Right lobe of liver (tissue), 4 donors: ENCODE measurements at regions not wholly inside any gene's neighbourhood (a gene's known extent, or its start where the extent isn't known, plus 50 kb on each side); places are given as distances from the start of the nearest gene placed in this dataset.

Experiments used
- CTCF ChIP-seq, 4 donors: fragments of 200-600 bp in 3 of 4; fragments of 450-650 bp in 1 of 4; IDR thresholded peaks; one replicate each; pipeline versions ENCODE4 v1.5.1 to v1.8.0; 2016 to 2022; ENCODE audit warnings: antibody characterized with exemption in 4 of 4, mild to moderate bottlenecking in 2 of 4
- POLR2A ChIP-seq: fragments of 450-650 bp; IDR thresholded peaks from one replicate; pipeline ENCODE4 v1.6.1; 2017; ENCODE audit warnings: antibody characterized with exemption, mild to moderate bottlenecking
- donor health status: DM: no; HTN: no; CAD: no.
- donor health status: DM: no; HTN: no; CAD: no.
- donor health status: DM: no; HTN: yes; CAD: no.

GRCh38 chr15:77815015-77815414, 182.3 kb upstream of the LINGO1 start:
- TF ChIP-seq CTCF (IDR thresholded peaks at IDR 0.05) (no peak), POLR2A (no peak)
